Fibroblast of gingiva (primary cell): ENCODE measurements at regions not wholly inside any gene's neighbourhood (a gene's known extent, or its start where the extent isn't known, plus 50 kb on each side); places are given as distances from the start of the nearest gene placed in this dataset.
"Not testable (repeated sequence)": the region's sequence is repeated elsewhere in the genome, so short reads cannot be mapped to it uniquely, and the experiment has no call there.

Experiments used
- DNase-seq: peaks from one replicate; pipeline ENCODE4 v3.0.0-alpha.2; 2011; ENCODE audit warnings: low read depth

DNA sequence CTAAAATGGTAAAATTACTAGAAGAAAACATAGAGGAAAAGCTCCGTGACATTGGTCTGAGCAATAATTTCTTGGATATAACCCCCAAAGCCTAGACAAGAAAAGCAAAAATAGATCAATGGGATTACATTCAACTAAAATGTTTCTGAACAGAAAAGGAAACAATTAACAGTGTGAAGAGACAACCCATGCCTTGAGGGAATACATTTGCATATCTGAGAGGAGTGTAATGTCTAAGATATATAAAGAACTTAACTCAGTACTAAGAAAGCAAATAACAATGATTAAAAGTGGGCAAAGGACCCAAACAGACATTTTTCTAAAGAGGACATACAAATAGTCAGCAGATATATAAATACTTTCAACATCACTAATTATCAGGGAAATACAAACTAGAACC lies 206.2 kb downstream of the VAPA start:
- DNase-seq = no peak

DNA sequence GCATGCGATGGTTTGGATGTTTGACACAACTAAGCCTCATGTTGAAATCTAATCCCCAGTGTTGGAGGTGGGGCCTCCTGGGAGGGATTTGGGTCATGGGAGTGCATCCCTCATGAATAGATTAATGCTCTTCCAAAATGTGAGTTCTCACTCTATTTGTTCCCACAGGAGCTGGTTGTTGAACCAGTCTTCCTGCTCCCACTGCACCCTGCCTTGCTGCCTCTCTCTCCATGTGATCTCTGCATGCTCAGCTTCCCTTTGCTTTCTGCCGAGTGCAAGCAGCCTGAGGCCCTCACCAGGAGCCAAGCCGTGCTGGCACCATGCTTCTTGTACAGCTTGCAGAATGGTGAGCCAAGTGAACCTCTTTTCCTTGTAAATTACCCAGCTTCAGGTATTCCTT lies 206.8 kb downstream of the VAPA start:
- DNase-seq = no peak

DNA sequence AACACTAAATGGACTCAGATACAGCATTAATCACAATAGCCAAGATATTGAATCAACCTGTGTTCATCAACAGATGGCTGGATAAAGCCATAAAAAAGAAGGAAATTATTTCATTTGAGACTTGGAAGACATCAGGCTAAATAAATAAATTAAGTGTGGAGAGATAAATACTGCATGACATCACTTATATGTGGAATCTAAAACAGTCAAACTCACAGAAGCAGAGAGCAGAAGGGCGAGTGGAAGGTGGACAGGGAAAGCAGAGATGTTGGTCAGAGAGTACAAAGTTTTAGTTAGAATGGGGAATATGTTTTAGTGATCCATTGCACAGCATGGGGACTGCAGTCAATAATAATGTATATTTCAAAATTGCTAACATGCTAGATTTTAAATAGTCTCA lies 207.2 kb downstream of the VAPA start:
- no peak for DNase-seq

DNA sequence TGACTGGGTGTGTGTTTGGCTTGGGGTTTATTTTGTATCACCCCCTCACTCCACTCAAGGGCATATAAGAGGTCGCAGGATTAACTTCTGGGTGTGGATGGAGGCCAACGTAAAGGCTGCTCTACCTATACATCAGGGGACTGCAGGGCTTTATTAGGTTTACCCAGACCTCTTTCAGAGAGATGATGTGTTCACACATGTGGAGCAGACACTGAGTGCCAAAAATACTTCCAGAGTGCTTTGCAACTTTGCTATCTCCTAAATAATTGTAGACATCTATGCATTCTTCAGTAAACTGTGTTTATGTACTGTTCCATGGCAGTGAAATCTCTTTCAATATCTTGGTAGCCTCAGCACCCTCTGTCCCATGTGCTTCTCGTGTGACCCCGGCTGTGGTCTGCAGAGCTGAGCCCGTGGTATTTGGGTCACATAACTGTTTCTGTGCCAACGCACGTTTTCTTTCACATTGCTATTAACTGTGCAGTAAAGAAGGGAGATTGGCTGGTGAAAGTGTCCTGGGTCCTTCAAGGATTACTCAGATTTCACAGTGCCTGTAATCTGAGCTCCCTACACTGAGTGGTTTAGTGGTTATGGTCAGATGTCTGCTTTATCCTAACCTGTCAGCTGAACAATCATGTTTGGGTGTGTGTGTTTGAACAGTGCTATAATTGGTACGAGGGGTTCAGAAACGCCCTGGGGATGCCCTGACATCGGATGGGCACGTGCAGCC lies 208.1 kb downstream of the VAPA start:
- peak; percentile 95 for DNase-seq

DNA sequence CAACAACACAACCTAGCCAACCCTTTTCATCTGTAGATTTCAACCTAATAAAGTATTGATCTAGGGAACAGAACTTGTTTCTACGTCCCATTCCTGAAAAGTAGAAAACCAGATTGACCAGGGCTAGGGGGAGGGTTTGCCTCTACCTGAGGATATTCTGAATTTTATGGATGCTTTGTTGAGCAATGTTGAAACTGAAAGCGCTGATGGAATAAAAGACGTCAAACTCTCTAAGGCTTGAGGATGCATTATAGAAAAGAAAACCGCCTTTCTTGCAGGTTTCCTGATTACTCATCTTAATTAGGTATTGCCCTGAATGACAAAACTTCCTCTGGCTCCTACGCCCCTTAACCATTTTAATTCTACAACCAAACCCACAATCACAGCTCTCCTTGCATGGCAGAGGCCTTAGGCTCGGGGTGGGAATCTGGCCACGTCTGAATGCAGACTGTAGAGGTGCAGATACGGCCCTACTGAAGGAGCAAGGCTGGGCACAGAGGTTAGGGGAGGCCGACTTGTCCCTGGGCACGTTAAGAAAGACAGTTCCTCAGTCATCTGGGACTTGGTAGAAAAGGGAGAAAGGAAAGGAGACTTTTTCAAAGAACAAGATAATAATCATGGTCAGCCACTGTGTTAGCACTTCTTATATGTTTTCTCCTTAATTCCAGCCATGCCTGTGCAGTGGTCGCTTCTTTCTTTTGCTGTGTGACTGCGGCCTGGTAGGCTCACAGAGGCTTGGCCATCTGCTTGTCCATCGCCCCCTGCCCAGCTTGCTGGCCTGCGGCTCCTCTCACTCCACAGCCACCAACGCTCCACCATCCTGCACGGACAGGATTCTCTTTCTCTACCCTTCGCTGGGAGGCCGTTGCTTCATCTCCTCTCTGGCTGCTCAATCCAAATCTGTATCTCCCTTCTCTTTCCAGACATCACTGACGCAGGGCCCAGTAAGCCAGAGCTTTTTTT lies 209.5 kb downstream of the VAPA start:
- DNase-seq = no peak

DNA sequence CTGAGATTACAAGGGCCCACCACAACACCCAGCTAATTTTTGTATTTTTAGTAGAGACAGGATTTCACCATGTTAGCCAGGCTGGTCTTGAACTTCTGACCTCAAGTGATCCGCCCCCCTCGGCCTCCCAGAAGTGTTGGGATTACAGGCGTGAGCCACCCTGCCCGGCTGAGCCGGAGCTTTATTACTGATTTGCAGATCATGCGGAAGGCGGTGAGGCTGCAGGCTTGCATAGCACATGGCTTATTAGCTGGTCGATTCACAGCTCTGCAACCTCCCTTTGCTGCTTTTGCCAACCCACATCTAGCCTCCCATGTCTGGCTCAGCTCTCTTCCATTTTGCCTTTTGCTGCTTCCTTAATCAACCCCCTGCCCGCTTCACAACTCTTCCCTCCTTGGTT lies 210.3 kb downstream of the VAPA start:
- no peak for DNase-seq

DNA sequence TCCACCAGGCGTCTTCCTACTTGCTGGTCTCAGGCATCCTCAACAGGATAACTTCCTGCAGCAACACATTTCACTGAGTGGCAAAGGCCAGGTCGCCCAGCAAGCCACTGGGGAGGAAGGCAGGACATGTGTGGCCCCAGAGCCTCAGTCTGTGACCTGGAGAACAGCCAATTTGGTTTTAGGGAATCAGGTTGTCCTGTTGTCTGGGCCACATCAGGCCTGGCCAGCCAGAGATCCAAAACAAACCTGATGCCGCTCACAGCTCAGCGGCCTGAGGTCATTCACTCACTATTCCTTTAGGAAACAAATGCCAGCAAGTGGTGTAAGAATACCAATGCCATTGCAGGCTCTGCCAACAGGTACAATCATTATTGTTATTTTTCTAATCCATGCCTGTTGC lies 210.7 kb downstream of the VAPA start:
- no peak for DNase-seq

DNA sequence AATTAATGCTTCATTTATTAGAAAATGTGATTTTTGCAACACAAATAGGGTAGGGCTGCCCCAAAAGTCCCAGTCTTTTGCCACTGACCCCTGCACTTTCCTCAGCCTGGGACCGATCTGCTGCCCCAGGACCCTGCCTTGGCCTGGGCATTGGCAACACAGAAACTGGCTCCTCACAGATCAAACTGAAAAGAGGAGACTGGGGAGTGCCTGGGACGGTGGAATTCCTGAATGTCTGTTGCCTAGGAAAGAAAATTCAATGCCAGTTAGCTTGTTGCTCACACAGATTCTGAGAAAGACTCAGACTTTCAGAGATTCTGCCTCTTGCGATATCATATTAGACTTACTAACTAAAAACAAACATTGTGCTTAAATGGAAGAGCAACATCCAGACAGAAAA lies 211.2 kb downstream of the VAPA start:
- no peak for DNase-seq

DNA sequence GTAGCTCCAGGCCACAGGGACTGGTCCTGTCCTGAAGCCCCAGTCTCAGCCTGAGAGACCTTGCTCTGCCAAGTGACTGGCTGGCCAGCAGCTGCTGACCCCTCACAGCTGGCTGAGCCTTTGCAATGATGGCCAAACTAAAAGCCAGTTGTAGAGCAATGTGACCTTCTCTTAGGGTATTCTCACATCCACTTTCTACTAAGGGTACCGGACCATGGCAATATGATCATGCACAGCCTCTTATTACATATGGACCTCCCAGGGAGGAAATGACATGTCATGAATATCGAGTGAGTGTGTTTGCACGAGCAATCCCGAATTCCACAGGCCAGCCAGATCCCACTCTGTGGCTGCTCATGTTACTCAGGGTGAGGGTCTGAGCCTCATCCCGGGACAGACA lies 213.9 kb downstream of the VAPA start:
- no peak for DNase-seq

DNA sequence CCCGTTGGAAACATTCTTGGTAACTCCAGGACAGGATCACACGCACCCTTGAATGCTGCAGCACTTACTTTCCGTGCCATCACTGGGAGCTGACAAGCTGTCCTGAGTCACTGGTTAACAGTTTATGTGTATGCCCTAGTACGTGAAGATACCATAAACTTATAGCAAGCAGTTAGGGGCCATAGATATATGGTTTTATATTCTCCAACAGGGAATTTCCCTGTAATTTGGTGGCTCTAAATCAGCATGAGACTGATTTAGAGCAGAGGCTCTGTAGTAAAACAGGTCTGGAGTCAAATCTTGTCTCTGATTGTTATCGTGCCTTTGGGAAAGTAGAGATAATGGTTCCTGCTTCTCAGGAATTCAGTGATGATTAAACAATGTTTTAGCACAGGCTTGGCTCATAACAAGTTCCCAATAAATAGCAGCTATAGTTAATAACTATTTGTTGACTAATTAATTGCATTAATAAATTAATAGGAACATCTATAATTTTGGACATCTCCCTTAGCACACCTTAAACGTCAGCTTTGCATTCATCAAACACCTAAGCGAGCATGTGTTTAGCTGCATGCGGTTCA lies 215.2 kb downstream of the VAPA start:
- no peak for DNase-seq

DNA sequence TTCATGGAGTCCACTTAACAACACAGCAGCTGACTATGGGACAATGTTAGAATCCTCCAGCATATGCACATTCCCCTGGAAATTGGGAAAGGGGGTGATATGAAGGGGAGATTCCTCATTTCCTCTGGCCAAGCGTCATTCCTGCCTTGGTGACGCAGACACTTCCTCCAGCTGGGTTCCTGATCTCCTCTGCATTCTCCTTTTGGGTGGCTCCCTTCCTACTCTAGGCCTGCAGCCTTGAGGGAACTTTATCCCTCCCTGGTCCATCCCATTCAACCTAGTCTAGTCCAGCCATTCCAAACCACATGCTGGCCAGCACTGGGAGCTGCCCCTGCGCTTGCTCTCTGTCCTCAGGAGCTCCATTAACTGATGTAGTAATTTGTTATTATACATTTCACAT lies 216.8 kb downstream of the VAPA start:
- DNase-seq = no peak

DNA sequence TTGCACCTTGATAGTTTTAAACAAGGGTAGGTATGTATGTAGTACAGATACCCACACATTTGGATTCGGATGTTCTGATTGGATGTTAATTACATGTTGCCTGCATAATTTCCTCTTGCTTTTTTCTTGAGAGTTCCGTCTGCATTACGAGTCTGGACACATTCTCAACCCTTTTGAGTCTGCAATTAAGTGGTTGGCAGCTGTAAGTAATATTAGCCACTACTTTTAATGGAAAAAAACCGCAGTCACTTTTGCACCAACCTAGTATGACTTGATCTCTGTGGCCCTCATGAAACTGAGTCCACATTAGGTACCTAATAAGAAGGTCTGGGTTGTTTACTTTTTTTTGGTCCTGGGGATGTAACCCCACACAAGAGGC lies 217.3 kb downstream of the VAPA start:
- no peak for DNase-seq

DNA sequence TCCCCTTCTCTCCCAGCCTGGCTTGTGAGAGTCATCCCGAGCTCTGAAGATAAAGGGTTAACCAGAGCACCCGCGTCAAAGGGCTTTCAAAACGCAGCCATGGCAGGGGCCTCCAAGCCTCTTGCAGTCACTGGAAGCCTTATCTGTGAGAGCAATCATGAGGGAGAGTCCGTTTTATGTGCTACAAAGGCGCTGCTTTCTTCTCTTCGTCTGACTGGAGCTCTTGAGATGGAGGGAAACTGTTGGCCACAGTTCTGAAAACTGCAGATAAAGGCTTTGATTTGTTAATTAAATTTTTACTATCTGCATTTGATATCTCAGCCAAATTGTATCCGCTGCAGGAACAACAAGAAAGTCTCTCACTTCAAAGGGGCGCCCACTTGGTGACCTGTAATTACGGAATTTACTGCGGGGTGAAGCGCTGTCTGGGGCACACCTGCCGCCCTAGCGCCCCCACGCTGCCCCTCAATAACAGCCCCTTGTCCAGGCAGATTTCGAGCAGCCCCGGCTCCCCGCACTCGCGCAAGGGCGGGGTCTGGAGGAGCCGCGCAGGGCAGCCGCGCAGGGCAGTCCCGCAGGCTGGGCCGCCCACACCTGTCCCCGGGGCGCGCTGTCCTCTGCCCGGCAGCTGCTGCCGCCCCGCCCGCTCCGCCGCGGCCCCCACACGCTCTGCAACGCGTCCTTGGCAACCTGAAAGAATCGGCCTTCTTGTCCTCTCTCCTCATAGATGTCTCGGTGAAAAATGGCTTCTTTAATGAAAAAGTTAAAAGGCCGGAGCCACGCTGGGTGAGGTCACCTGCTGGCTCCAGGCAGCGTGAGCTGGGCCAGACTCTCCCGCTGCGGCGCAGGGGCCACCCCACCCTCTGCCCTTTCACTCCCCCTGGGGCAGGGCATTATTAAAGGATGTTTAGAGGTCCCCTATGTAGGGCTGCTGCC lies 217.9 kb downstream of the VAPA start:
- DNase-seq = no peak

DNA sequence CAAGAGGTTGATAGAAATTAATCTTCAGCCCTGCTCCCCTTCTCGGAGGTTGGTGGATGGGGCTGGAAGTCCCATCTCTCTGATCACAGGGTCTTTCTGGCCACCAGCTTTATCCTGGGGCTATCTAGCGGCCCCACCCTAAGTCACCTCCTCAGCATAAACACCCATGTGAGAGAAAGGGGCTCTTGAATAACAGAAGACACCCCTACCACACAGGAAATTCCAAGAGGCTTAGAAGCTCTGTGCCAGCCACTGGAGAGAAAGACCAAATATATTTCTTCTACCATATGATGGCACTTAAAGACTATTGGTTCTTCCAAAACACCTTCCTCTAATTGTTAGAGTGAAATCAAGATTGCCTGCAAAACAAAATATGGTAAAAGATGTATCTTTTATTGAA lies 219.7 kb downstream of the VAPA start:
- no peak for DNase-seq

DNA sequence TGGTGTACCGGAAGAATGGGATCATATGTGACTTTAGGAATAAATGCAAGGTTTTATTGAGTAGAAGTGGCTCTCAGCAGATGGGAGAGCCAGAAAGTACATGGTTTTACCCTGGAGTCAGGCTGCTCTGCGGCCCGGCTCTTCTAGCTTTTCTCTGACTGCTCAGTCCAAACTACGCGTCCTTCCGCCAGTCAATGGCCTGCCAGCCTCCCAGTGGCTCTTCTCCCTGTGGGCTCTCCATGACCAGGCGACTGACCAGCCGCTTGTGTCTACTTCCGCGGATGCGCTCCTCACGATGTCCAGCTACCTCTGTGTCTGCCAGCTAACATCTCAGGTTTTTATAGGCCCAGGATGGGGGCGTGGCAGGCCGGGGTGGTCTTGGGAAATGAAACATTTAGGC lies 220.4 kb downstream of the VAPA start:
- DNase-seq = no peak

DNA sequence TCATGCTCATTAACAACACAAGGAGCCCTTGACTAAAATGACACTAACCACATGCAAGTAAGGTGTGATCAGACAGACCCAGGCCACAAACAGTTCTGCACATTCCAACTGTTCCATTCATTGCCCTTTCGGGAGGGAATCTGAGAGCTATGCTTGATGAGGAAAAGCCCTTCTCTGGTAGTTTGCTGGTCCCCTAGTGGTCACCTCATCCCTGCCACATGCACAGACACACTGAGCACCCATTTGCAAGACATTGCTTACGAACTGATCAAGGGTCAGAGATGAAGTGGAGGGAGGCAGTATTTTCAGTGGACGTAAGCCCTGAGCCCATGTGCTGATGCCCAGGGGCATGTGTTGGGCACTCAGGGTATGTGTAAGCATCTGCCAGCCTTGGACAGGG lies 220.9 kb downstream of the VAPA start:
- DNase-seq = not testable (repeated sequence)

DNA sequence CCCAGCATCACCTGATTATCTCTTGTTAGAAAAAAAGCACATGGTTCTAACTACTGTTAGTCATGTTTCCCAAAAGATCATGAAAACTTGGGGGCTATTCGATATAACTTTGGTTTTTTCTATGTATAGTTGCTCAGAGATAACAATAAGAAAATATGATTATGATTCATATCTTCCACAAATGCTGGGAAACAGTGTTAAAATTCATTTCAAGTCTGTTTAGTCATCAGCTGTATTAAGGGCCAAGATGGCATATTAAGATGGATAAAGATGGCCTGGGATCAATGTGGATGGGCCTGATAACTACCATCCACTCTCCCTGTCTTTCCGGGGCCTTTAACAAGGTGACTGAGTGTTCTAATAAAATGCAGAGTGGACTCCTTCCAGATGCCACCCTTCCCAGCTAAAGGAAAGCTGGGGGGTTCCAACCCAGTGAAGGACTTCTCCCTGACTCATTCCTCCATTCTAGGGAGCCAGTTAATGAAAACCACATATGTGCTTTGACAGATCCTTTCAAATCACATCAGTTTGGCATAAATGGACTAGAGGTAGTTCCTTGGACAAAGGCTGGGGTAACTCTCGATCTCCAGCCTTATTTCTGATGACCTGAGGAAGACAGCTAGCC lies 221.6 kb downstream of the VAPA start:
- no peak for DNase-seq

DNA sequence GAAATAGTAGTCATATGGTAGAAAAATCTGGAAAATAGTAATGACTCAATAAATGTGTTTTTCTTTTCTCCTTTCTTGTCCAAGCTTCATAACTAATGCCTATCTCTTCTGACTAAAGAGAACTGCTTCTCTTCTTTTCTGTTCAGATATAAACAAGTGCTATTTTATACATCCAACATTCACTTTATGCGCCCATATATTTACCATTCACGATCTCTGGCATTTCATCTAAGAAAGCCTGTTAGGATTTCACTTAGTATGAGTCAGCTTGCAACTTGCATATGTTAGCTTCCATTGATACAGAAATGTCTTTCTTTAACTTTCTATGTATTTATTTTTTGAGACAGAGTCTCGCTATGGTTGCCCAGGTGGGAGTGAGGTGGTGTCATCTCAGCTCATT lies 224.9 kb downstream of the VAPA start:
- no peak for DNase-seq

DNA sequence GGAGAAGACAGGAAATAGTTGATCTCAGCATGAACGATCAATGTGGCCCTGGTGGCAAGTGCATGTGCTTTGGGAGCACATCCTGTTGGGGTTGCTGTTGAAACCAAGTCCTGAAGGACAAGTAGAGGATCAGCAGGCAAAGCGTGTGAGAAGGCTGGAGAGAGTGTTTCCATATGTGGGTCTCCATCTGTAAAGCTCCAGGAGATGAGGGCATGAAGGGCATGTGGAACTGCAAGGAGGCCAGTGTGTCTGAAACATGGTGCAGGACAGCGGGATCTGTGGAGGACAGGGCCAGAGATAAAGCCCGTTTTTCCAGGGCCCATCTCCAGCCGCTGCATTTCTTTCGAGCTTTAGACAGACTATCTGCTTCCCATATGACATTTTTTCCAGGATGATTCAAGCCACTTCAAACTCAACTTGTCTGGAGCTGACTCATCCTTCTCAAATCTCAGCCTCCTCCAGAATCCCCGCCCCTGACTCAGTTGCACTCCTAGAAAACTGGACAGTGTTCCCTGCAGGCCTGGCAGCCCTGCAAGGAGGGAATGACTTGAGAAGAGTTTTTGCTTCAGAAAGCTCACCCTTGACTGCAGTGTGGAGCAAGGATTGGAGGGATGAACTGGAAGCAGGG lies 226.1 kb downstream of the VAPA start:
- DNase-seq = peak; percentile 61

DNA sequence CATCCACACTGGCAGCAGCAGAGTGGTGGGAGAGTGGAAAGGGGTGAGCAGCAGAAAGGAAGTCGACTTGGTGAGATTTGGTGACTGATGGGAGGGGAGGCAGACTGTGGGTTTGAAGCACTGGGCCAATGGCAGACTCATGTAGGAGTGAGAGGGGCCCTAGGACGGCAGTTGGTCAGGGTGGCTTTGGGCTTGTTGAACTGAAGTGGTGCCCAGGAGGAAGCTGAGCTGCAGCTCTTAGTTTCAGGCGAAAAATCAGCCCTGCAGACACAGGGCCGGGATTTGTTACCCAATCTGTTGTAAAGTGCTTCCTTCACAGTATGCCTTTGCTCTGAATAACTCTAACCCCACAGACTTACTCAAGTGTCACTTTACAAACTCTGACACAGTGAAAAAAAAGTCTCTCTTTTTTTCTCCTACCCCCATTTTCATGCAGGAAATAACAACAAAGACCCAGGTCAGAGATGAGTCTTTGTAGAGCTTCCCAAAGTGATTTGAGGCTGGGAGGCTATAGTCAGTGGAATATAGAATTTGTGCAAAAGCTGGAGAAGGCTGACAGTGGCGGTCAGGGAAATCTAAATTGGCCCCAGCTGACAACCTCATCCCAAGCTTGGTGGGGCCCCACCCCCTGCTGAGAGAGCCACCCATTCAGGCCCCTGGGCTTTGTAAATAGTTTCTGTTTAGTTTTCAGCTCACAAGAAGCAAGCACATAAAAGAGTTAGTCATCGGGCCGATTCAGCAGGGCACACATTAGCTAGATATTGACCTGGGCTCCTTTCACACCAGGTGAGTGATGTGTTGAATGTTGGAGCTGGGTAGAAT lies 226.9 kb downstream of the VAPA start:
- DNase-seq = peak; percentile 80
